GM19043 (cell line): ENCODE measurements at regions not wholly inside any gene's neighbourhood (a gene's known extent, or its start where the extent isn't known, plus 50 kb on each side); places are given as distances from the start of the nearest gene placed in this dataset.
A peak's percentile ranks its signal among the peaks of the same experiment; 100 is the strongest.
"Not testable (repeated sequence)": the region's sequence is repeated elsewhere in the genome, so short reads cannot be mapped to it uniquely, and the experiment has no call there.

Source experiments
- ATAC-seq: cut with Tn5 transposase; IDR thresholded peaks from one replicate; pipeline ENCODE4 v1.9.1; 2021; ENCODE audit warnings: low read depth; ENCODE audit not compliant: unreplicated experiment

- no peak for ATAC-seq
Observed at GRCh38 chr13:80921971-80922370, 581.0 kb upstream of the SPRY2 start.

- no peak for ATAC-seq
Observed at GRCh38 chr13:80921541-80921940, 580.6 kb upstream of the SPRY2 start.

- ATAC-seq: no peak
Observed at GRCh38 chr13:80906860-80907259, 565.9 kb upstream of the SPRY2 start.

DNA sequence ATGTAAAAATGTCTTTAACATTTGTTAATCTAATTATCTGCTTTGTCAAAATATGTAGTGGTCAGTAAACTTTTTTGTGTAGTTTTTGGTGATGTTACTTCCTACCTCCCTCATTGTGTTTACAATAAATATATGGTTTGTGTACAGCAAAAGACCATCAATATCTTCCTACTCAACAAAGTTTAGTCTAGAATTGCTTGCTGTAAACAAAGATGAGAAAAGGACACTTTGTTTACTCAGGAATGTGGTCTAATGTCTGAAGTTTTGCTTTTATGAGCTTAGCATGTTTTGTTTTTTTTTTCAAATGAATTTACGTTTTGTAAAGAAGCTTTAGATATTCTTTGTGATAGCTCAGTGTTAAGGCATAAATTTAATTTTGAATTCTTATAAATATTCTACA, 563.5 kb upstream of the SPRY2 start:
- ATAC-seq: no peak

GRCh38 chr13:80903911-80904310, 563.0 kb upstream of the SPRY2 start:
- ATAC-seq: no peak

DNA sequence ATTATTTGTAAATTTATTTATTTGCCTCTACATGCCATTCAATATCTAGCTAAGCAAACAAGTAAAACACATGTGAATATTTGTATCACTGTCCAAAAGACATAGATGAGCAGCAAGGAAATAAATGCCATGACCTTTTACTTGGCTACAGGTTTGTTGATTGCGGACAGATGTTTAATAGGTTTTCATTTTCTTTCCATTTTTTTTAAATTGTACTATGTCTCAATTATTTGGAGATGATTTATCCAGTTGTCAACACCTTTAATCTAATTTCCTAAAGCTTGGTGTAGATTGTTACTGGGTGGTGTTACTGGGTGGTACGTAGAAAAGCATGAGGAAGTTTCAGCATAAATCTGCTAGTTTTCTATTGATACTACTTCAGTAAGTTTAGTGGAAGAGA, 560.6 kb upstream of the SPRY2 start:
- no peak for ATAC-seq

GRCh38 chr13:80901111-80901510, 560.2 kb upstream of the SPRY2 start:
- no peak for ATAC-seq

DNA sequence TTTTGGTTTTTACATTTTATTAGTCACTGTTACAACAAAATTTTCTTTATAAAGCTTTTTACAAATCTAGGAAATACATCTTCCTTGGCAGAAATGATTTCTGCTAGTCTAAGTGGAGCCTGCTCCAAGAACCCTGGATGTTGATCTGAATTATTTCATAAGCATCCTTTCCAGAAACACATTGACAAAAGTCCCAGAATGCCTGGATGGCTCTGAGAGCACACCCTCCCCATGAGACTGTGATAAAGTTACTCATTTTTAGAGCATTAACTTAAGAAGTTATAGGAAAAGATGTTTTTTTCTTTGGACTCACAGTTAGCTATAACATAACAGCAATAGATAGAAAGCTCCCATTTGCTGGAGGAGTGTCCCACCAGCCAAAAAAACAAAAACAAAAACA, 559.6 kb upstream of the SPRY2 start:
- ATAC-seq: no peak

GRCh38 chr13:80897641-80898040, 556.7 kb upstream of the SPRY2 start:
- ATAC-seq: not testable (repeated sequence)

GRCh38 chr13:80894917-80895316, 554.0 kb upstream of the SPRY2 start:
- ATAC-seq: no peak

DNA sequence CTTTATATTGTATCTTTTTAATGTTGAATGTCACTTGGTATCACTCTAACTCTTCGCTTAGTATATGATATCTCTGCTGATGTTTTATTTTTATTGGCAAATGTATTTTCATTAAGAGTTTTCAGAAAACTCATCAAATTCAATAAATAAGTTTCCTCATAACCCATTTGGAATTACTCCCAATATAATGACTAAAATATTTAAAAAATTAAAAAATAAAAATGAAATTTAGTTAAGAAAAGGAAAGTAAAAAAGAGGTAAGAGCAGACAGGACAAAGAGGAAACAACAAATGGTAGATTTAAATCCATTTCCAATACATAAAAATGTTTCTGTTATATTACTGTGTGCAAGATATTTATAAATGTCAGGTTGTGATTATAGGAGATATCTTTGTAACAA, 548.9 kb upstream of the SPRY2 start:
- ATAC-seq: no peak

GRCh38 chr13:80888390-80888789, 547.5 kb upstream of the SPRY2 start:
- no peak for ATAC-seq

- no peak for ATAC-seq
Observed at GRCh38 chr13:80884056-80884785, 543.3 kb upstream of the SPRY2 start.

DNA sequence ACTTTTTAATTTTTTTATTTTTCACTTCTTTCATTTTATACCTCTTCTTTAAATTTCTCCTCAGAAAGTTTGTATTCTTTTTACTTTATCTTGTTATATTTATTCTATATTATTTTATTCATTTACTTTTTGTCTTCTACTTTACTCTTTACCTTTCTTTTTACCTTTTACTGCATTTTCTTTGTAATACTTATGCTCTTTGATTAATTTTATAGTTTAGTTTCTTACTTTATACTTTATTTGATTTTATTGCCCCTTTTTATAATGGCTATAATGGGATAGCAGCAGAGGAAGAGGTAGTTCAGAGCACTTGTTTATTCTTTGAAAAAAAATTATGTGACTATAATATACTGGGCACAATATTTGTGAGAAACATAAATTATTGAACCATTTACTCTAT, 542.6 kb upstream of the SPRY2 start:
- ATAC-seq: no peak

DNA sequence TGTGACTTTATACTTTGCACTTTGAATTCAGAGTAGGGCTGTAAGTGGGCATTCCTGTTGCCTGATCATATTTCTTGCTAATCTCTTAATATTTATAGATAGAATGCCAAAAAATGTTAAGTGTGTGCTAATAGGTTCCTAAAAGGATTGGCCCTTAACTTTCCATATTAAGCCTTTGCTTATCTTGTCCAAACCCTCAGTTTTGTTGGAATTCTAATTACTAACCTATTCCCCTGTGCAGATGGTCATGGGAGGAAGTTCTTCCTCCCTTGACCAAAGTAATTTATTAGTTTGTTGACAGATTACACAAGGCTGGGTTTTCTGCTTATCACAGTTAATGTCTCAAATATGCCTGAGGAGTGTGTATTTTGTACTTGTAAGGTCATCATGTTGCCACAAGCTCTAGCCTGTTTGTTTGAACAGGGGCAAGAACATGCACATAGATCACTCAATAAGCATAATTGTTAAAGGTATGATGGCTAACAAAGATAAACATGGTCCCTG, 541.1 kb upstream of the SPRY2 start:
- no peak for ATAC-seq

- ATAC-seq: no peak
Observed at GRCh38 chr13:80881495-80881894, 540.6 kb upstream of the SPRY2 start.

GRCh38 chr13:80881034-80881433, 540.1 kb upstream of the SPRY2 start:
- ATAC-seq: no peak

DNA sequence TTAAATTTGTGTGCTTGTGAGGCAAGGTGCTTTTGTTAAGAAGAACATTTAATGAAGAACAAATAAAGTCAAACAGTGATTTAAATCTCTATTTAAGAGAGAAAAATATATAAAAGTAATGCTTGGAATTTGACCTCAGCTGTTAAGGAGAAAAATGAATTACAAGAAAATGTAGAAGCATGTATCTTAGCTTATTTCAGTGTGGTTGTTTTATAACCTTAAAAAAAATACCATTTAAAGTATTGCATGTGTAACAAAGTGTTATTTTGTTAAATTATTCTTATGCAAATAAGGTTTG, 537.0 kb upstream of the SPRY2 start:
- ATAC-seq: no peak

- no peak for ATAC-seq
Observed at GRCh38 chr13:80877209-80877943, 536.5 kb upstream of the SPRY2 start.

DNA sequence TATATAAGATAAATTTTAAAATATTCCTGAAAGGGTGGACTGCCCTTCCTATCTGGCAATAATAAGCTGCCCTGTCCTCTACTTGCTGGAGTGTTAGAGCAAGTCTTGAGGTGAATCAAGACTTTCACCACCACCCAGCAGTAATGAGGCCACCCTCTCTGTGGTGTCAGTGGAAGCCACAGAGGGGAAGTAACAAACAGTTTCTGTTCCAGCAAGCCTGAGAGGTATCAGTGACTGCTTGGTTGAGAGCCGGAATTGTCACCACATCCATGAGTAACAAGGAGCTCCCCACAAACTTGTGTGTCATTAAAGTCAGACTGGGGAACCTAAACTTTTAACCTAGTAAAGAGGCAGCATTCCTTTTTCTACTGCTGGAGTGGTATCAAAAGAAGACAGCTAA, 532.7 kb upstream of the SPRY2 start:
- peak; percentile 99 for ATAC-seq

GRCh38 chr13:80871971-80872370, 531.0 kb upstream of the SPRY2 start:
- ATAC-seq: not testable (repeated sequence)

DNA sequence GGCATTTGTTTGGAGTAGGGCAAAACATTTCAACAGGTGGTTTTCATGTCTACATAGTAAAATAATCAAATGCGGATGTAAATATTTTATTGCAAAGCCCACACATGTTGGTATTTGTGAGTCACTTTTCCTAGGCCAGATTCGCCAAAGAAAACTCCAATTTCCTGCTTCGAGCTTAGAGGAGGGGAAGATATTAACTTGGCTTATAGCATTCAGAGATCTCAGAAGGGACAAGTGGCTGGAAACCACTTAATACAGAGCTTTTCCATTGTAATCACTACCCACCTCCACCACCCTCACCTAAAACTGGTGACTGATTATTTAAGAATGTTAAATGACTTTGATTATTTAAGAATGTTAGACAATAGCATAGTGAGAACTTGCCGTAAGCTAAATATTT, 530.6 kb upstream of the SPRY2 start:
- ATAC-seq: no peak
